Spleen (tissue), 7 donors: ENCODE measurements at regions not wholly inside any gene's neighbourhood (a gene's known extent, or its start where the extent isn't known, plus 50 kb on each side); places are given as distances from the start of the nearest gene placed in this dataset.

Experiments
- POLR2A ChIP-seq, 3 donors: fragments of 450-650 bp; IDR thresholded peaks; one replicate each; pipeline ENCODE4 v1.5.1; 2017; ENCODE audit warnings: antibody characterized with exemption in 3 of 3, mild to moderate bottlenecking in 1 of 3
- POLR2AphosphoS5 ChIP-seq, 3 donors: sonication (generic); formaldehyde crosslinking; IDR thresholded peaks; one replicate each; pipeline ENCODE4 v1.5.1; 2017; ENCODE audit warnings: antibody characterized with exemption in 3 of 3
- TF ChIP-seq, protein P1 (sequence below), 11 experiments: fragments of 200-600 bp in 7 of 11; fragments of 450-650 bp in 4 of 11; sonication (generic) in 4 of 11; IDR thresholded peaks in 8 of 11; conservative IDR thresholded peaks in 3 of 11; 1 replicate in 7 of 11; 2 replicates in 4 of 11; pipeline versions ENCODE4 v1.4.0 to v1.8.0; 2016 to 2021; ENCODE audit warnings: antibody characterized with exemption in 11 of 11, inconsistent platforms in 4 of 11, mild to moderate bottlenecking in 1 of 11
- donor health status: DM: no; HTN: no; CAD: no; lungs with moderate emphysema.
- donor health status: DM: no; HTN: no; CAD: no.
- donor health status: DM: no; HTN: no; CAD: no.

DNA sequence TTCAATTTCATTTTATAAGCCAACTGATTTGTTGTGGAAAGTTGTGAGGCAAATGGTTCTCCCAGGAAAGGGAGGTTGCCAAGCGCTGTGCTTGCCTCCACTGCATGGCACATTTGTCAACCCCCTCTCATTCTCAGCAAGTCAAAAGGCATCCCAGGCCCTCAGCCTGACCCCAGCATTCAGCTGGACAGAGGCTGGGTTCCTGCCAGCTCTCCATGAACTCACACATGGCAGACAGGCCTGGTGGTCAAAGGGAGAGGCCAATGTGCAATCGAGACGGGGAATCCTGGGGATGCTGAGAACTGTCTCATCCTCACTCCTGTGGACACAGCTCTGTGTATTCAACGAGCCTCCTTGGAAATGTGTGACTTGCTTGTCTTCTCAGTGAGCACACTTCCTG is 106.0 kb upstream of the CDH4 start:
- TF ChIP-seq, protein P1, sequence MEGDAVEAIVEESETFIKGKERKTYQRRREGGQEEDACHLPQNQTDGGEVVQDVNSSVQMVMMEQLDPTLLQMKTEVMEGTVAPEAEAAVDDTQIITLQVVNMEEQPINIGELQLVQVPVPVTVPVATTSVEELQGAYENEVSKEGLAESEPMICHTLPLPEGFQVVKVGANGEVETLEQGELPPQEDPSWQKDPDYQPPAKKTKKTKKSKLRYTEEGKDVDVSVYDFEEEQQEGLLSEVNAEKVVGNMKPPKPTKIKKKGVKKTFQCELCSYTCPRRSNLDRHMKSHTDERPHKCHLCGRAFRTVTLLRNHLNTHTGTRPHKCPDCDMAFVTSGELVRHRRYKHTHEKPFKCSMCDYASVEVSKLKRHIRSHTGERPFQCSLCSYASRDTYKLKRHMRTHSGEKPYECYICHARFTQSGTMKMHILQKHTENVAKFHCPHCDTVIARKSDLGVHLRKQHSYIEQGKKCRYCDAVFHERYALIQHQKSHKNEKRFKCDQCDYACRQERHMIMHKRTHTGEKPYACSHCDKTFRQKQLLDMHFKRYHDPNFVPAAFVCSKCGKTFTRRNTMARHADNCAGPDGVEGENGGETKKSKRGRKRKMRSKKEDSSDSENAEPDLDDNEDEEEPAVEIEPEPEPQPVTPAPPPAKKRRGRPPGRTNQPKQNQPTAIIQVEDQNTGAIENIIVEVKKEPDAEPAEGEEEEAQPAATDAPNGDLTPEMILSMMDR (IDR thresholded peaks at IDR 0.05 in 8 of 11, conservative IDR thresholded peaks at IDR 0.05 in 3 of 11), result no peak
- TF ChIP-seq POLR2A (IDR thresholded peaks at IDR 0.05), result no peak
- TF ChIP-seq POLR2AphosphoS5 (IDR thresholded peaks at IDR 0.05), result no peak
